ENCODE measurements at regions not wholly inside any gene's neighbourhood (a gene's known extent, or its start where the extent isn't known, plus 50 kb on each side); places are given as distances from the start of the nearest gene placed in this dataset.
"Not testable (repeated sequence)": the region's sequence is repeated elsewhere in the genome, so short reads cannot be mapped to it uniquely, and the experiment has no call there.

GRCh38 chr4:42205541-42205940 lies 53.1 kb upstream of the BEND4 start:
- DNase-seq (ENCODE audit: low spot score) = no peak

GRCh38 chr4:42216664-42217063 lies 64.2 kb upstream of the BEND4 start:
- DNase-seq (ENCODE audit: low spot score) = no peak

- DNase-seq (ENCODE audit: low spot score) = no peak
Observed at GRCh38 chr4:42225286-42225685, 72.8 kb upstream of the BEND4 start.

- no peak for DNase-seq (ENCODE audit: low spot score)
Observed at GRCh38 chr4:42234817-42235216, 82.4 kb upstream of the BEND4 start.

GRCh38 chr4:42235304-42236021 lies 83.0 kb upstream of the BEND4 start:
- DNase-seq (ENCODE audit: low spot score) = no peak

GRCh38 chr4:42237010-42237409 lies 84.6 kb upstream of the BEND4 start:
- no peak for DNase-seq (ENCODE audit: low spot score)

GRCh38 chr4:42237451-42237850 lies 85.0 kb upstream of the BEND4 start:
- no peak for DNase-seq (ENCODE audit: low spot score)

GRCh38 chr4:42248972-42249371 lies 96.5 kb upstream of the BEND4 start:
- DNase-seq (ENCODE audit: low spot score) = no peak

- DNase-seq (ENCODE audit: low spot score) = no peak
Observed at GRCh38 chr4:42252315-42252714, 99.9 kb upstream of the BEND4 start.

GRCh38 chr4:42257645-42258044 lies 105.2 kb upstream of the BEND4 start:
- not testable (repeated sequence) for DNase-seq (ENCODE audit: low spot score)

- no peak for DNase-seq (ENCODE audit: low spot score)
Observed at GRCh38 chr4:42262701-42263490, 110.4 kb upstream of the BEND4 start.

GRCh38 chr4:42265782-42266602 lies 113.5 kb upstream of the BEND4 start:
- no peak for DNase-seq (ENCODE audit: low spot score)

GRCh38 chr4:42267724-42268123 lies 115.3 kb upstream of the BEND4 start:
- DNase-seq (ENCODE audit: low spot score) = no peak

- DNase-seq (ENCODE audit: low spot score) = no peak
Observed at GRCh38 chr4:42268824-42269223, 116.4 kb upstream of the BEND4 start.

GRCh38 chr4:42271096-42271495 lies 118.6 kb upstream of the BEND4 start:
- no peak for DNase-seq (ENCODE audit: low spot score)

- DNase-seq (ENCODE audit: low spot score) = no peak
Observed at GRCh38 chr4:42277291-42277690, 120.0 kb upstream of the SHISA3 start.

GRCh38 chr4:42278709-42279324 lies 118.5 kb upstream of the SHISA3 start:
- DNase-seq (ENCODE audit: low spot score) = no peak

- DNase-seq (ENCODE audit: low spot score) = peak; percentile 63
Observed at GRCh38 chr4:42280327-42281095, 116.8 kb upstream of the SHISA3 start.

GRCh38 chr4:42281324-42282020 lies 115.8 kb upstream of the SHISA3 start:
- DNase-seq (ENCODE audit: low spot score) = no peak

- peak; percentile 69 for DNase-seq (ENCODE audit: low spot score)
Observed at GRCh38 chr4:42282081-42282901, 115.0 kb upstream of the SHISA3 start.
